ENCODE measurements at regions not wholly inside any gene's neighbourhood (a gene's known extent, or its start where the extent isn't known, plus 50 kb on each side); places are given as distances from the start of the nearest gene placed in this dataset.

DNA sequence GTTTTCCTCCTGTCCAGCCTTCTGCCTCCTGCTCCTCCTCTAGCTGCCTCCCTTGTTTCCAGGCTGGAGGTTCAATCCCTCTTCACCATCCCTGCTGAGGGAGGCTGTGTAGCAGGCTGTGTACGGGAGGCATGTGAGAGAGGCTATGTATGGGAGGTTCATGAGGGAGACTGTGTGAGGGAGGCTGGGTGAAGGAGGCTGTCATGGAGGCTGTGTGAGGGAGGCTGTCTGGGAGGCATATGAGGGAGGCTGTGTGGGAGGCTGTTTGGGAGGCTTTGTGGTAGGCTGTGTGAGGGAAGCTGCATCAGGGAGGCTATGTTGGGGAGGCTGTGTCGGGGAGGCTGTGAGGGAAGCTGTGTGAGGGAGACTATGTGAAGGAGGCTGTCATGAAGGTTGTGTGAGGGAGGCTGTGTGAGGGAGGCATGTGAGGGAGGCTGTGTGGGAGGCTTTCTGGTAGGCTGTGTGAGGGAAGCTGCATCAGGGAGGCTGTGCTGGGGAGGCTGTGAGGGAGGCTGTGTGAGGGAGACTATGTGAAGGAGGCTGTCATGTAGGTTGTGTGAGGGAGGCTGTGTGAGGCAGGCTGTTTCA is 123.7 kb upstream of the RNF32 start:
- intact Hi-C loops (cut with DNase I): no loop called here
- Histone ChIP-seq H3K4me1 (no peaks in the 10 kb centered on the region), H3K36me3 (no peaks in the 10 kb centered on the region), H3K4me3 (no peak overlapping the region), H3K9me3 (no peaks in the 10 kb centered on the region), H3K27me3 (no peaks in the 10 kb centered on the region), H3K27ac (no peak overlapping the region)
- DNase-seq: no peak
- TF ChIP-seq POLR2A (IDR thresholded peaks at IDR 0.05) (no peak), CTCF (IDR thresholded peaks at IDR 0.05) (no peak)
- WGBS, 2 donors: 82 to 89% methylated on average over 1 to 2 of the region's 2 CpGs

DNA sequence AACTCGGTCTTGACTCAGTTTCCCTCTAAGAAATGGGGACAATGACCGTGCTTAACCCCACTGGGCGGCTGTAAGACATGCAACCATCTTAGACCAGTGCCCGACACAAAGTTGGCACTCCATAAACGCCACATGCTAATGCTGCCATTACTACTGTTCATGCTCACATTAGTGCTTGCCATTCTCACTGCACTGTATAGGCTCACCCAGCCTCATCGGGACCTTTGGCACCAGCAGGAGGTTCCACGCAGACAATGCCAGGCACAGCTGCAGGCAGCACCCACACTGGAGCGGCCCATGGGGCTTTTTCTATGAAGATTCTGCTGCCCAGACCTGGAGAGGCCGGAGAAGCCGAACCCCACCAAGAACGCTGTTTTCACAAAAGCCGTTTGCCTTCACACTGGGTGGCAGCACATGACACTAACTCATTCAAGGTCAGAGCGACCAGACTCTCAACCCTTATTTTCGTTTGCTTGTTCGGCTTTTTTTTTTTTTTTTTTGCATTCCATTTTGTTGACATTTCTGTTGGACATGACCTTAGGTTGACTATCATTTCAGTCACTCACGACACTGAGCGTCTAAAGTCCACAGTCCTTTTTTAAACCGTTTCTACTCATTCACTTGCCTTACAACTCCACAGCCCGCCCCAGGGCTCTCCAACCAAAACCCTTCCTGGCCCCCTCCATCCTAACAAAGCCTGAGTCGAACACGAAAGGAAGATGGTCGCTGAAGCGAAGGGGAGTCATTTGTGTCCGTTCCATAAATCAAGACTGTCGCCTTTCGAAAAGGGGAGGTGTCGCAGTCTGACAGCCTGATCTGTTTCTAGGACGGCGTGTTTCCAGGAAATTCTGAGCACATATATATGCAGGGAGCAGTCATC is 124.4 kb upstream of the RNF32 start:
- no peaks in the 10 kb centered on the region for H3K4me1 ChIP-seq
- no peak overlapping the region for H3K4me3 ChIP-seq
- DNase-seq: no peak
- peaks cover 0 to 7% (median 4%) of the 10 kb centered on the region in 3 donors for H3K9me3 ChIP-seq
- H3K36me3 ChIP-seq: no peaks in the 10 kb centered on the region
- H3K27ac ChIP-seq: no peak overlapping the region
- intact Hi-C loops (cut with DNase I): no loop called here
- no peaks in the 10 kb centered on the region for H3K27me3 ChIP-seq
- 61 to 66% methylated on average over 21 to 22 of the region's 29 CpGs for WGBS, 2 donors
- TF ChIP-seq POLR2A (IDR thresholded peaks at IDR 0.05) (no peak), CTCF (IDR thresholded peaks at IDR 0.05) (no peak)

- no peak overlapping the region for H3K4me3 ChIP-seq
- WGBS, 2 donors: 69 to 83% methylated on average over 7 of the region's 7 CpGs
- H3K36me3 ChIP-seq: no peaks in the 10 kb centered on the region
- TF ChIP-seq CTCF (IDR thresholded peaks at IDR 0.05): no peak
- TF ChIP-seq POLR2A (IDR thresholded peaks at IDR 0.05): no peak
- no peaks in the 10 kb centered on the region for H3K27me3 ChIP-seq
- H3K27ac ChIP-seq: no peak overlapping the region
- H3K9me3 ChIP-seq: peaks cover 0 to 18% (median 6%) of the 10 kb centered on the region in 3 donors
- intact Hi-C loops (cut with DNase I): no loop called here
- no peaks in the 10 kb centered on the region for H3K4me1 ChIP-seq
- no peak for DNase-seq
These were observed 125.7 kb upstream of the RNF32 start for GRCh38 chr7:156514851-156515250.

DNA sequence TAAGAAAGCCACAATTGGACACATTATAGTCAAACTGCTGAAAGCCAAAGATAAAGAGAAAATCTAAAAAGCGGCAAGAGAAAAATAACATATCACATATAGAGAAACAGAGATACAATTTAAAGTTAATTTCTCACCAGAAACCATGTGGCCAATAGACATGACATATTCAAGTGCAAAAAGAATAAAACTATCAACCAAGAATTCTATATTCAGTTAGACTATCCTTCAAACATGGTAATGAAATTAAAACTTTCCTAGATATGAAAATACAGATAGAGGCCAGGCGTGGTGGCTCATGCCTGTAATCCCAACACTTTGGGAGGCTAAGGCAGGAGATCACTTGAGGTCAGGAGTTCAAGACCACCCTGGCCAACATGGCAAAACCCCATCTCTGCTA is 129.1 kb upstream of the RNF32 start:
- Histone ChIP-seq H3K4me1 (no peaks in the 10 kb centered on the region), H3K27ac (no peak overlapping the region), H3K4me3 (no peak overlapping the region), H3K36me3 (no peaks in the 10 kb centered on the region), H3K9me3 (peaks cover 0 to 18% (median 6%) of the 10 kb centered on the region in 3 donors), H3K27me3 (no peaks in the 10 kb centered on the region)
- WGBS, 2 donors: 75 to 88% methylated on average over 2 of the region's 2 CpGs
- TF ChIP-seq POLR2A (IDR thresholded peaks at IDR 0.05): no peak
- TF ChIP-seq CTCF (IDR thresholded peaks at IDR 0.05): no peak
- DNase-seq: no peak
- intact Hi-C loops (cut with DNase I): no loop called here

DNA sequence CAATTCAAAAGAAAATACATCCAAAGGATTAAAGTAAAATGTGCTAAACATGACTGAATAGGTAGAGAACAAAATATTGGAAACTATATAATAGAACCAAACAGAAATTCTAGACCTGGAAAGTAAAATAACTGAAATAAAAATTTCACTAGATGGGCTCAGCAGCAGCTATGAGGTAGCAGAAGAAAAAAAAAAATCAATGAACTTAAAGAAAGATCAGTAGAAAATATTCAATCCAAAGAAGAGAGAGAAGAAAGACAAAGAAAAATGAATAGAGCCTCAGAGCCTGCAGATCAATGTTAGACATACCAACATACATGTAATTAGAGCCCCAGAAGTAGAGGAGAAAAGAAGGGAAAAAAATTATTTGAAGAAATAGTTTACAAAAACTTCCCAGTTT is 129.6 kb upstream of the RNF32 start:
- intact Hi-C loops (cut with DNase I): no loop called here
- Histone ChIP-seq H3K36me3 (no peaks in the 10 kb centered on the region), H3K27ac (no peak overlapping the region)

More for the DNA sequence above, 129.6 kb upstream of the RNF32 start:
- H3K9me3 ChIP-seq: peaks cover 0 to 18% (median 6%) of the 10 kb centered on the region in 3 donors
- no peak for DNase-seq
- H3K4me3 ChIP-seq: no peak overlapping the region
- TF ChIP-seq CTCF (IDR thresholded peaks at IDR 0.05) (no peak), POLR2A (IDR thresholded peaks at IDR 0.05) (no peak)
- no peaks in the 10 kb centered on the region for H3K4me1 ChIP-seq
- no peaks in the 10 kb centered on the region for H3K27me3 ChIP-seq

All from esophagus squamous epithelium (tissue), 5 donors.